Stimulated activated CD8-positive, alpha-beta memory T cell treated with anti-CD3 and anti-CD28 coated beads, Interleukin-7, amount 100 ng/mL, for 24 hours (primary cell): ENCODE measurements at regions not wholly inside any gene's neighbourhood (a gene's known extent, or its start where the extent isn't known, plus 50 kb on each side); places are given as distances from the start of the nearest gene placed in this dataset.

Experiments used
- DNase-seq: peaks from one replicate; pipeline ENCODE4 v3.0.0-alpha.2; 2020; ENCODE audit warnings: low read depth

DNA sequence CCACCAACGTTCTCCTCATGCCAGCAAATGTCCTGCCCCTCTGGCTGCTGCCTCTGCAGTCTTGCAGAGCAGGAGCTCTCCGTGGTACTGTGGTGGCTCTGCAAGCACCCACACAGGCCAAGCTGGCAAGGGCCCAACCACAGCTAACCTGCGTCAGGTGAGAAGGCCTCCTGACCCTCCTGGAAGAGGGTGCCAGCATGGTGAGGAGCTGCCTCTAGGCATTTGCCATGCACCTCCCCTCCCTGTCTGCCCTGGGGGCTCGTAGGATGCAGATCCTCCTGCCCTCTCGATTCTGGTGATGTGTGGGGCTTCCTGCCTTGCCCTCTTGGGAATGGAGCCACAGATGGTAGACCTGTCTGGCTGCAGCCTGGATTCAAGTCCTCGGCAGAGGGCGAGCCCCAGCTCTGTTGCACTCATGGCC lies 1408.8 kb downstream of the TBC1D22A start:
- no peak for DNase-seq

DNA sequence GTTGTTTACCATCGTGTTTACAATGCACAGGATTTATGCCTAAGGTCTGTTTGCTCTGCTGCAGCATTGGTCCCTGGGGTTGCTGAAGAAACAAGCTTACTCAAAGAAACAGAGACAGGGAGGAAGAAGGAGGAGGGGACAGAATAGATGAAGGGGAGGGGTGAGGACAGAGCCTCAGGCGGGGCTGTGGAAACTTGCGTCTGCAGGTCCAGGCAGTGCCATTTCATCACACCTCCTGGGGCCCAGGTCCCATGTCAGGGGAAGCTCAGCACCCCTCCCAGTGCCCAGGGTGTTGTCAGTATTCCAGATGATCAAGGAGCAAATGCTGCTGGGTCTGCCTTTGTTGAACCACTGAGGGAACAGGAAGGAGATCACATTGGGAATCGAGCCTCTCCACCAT lies 1406.8 kb downstream of the TBC1D22A start:
- no peak for DNase-seq

DNA sequence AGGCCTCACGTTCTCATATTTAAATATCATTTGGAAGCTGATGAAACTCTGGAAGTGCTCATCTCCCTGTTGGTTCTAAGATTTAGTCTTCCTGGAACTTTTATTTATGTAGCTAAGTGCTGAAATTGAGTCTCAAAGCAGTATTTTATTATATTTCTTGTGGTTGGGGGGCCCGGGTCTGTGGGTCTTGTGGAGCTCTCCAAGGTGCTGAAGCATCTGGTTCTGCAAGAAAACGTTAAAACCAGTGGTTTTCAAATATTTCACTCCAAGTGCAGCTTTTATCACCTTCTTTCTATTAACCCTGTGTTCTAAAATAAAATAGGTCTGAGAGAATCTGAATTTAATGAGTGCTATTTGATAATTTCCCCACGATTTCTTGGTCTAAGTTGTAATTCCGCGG lies 1404.8 kb downstream of the TBC1D22A start:
- DNase-seq, result no peak

DNA sequence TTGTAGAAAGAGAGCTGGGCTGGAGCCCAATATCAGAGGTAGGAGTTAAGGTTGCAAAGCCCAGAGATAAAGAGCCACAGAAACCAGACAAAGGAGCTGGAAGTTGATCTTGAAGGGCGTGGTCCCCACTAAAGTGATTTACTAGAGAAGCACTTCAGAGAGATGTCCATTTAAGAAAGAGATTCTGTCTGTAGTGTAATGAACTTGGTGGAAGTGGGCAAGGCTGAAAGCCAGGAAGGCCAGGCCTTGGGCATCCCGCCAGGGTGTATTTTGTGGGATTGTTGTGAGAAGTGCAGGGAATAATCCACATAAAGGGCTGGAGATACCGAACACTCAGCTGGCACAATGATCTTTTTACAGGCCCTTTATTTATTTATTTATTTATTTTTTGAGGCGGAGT lies 1398.8 kb downstream of the TBC1D22A start:
- no peak for DNase-seq

DNA sequence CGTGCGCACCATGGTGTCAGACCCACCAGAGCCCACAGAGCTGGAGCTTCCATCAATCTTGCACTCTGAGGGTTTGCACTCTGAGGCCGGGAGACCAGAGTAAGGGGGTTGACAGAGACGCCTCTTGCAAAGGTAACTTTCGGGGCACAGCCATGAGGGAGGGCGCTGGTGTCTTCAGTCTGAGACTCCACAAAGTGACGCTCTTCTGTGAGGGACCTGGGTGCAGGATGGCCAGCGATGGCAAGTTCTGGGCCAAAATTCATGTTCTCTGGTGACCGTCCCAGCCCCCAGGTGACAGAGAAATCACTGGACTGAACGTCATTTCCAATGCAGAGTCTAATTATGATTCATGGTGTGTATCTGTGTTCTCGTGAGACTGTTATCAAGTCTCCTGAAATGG lies 1395.2 kb downstream of the TBC1D22A start:
- DNase-seq, result no peak

DNA sequence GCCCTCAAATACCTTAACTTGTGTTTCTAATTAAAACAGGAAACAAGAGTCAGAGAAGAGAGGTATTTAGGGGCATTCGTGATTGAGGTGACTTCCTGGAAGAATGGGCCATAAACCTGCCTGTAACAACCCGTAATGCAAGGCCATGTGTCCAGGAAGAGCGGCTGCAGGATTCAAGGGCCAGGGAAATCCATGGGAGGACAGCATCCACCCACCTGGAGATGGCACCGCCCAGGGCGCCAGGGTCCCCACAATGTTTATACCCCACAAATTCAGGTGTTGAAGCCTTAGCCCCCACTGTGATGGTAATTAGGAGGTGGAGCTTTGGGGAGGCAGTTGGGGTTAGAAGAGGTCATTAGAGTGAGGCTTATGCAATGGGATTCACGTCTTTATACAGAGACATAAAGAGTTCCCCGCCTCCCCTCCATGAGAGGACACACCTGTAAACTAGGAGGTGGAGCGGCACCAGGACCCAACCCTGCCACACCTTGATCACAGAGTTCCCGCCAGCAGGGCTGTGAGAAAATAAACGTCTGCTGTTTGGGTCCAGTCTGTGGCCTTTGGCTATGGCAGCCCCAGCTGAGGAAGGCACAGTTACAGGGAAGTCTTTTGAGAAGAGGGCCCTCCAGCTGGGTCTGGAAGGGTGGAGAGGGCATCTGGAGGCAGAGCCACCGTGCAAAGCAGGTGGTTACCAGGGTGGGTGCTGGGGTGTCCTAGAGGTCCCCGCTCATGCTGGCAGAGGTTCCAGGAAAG lies 1394.3 kb downstream of the TBC1D22A start:
- DNase-seq, result no peak

DNA sequence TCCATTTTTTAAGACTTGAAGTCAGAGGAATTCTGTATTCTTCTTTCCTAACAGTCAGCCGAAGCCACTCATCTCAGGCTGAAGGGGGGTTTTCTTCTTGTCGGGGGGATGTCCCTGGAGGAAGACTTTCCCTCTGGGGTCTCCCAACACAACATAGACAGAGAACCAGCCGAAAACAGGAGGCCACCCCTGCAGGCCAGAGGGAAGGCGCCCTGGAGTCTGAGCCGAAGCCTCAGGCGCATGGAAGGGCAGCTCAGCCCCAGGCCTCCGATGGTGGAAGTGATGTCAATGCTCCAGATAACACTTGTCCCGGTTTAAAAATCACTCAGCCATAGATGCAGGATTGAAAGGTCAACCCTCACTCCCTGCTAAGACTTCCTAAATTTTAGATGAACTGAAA lies 1393.0 kb downstream of the TBC1D22A start:
- DNase-seq, result no peak

DNA sequence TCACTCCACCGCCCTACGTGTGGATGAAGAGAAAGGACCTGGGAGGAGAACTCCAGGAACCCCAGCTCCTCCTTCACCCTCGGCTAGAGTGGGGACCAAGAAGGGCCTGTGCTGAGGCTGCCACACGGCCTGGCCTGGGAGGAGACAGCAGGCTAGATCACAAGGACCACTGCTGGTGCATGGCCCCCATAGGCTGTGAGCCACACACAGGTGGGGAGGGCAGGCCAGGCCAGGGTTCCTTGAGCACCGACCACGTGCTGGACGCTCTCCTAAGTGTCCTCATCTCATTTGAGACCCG lies 1392.4 kb downstream of the TBC1D22A start:
- DNase-seq, result no peak

DNA sequence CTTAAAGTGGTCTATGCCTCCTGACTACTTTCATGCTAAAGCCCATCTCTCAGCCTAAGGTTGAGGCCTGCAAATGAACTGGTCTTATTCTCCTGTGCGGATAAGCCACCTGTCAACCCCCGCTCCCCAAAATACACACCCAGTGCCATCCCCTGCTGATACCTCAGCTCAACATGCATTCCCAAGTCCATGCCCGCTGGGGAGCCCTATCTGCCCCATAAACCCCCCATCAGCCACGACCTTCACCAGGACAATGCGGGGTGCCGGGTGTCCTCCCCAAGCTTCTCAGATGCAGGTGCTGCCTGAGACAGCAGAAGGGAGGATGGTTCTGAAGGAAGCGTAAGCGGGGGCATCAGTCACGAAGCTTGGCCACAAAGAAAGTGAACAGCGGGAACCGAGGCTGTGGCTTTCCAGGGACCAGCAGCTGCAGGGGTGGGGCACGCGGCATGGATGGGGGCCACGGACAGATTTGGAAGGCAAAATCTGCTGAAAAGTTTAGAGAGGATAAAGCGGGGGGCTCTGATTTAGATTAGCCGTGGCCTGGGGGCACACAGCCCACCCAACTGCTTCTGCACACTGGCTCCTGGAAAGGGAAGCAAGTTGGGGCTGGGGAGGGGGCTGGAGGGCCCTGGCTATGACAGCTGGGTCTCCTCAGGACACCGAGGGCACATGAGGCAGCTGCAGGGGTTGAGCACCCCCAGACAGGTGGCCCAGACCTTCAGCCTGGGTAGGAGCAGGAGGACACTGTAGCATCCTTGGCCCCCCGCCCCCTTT lies 1391.9 kb downstream of the TBC1D22A start:
- DNase-seq, result no peak

DNA sequence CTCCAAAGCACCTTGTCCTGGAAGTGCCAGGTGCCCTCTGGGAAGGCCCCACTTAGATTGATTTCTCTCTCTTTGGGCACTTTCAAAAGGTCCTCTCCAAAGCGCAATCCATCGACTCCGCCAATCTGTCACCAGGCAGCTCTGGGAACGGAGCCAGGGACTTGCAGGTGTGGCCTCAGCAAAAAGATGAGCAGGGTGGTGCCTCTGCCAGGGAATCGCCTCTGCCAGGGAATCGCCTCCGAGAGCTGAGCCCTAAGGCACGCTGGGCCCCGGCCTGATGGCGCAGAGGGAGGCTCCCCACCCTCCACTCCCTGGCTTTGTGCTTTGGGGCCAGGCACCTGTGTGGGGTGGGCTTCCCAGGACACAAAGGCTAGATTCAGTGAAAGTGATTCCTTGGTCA lies 1391.3 kb downstream of the TBC1D22A start:
- no peak for DNase-seq

DNA sequence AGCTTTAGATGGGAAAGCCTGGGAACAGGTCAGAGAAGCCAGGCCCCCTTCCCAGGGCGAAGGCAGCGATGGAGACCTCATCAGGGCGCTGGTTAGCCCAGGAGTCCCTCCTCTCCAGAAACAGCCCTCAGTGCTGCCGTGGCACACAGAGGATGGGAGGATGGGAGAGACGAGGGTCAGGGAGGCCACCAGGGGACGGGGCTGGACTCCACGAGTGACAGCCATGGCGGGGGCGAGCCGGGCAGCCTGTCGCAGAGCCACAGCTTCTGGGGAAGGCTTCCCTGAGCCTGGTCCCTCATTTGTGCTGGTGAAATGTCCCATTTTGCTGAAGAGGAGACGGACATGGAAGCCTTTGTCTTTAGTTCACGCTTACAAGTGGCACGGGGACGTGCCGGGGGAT lies 1390.5 kb downstream of the TBC1D22A start:
- DNase-seq, result no peak

DNA sequence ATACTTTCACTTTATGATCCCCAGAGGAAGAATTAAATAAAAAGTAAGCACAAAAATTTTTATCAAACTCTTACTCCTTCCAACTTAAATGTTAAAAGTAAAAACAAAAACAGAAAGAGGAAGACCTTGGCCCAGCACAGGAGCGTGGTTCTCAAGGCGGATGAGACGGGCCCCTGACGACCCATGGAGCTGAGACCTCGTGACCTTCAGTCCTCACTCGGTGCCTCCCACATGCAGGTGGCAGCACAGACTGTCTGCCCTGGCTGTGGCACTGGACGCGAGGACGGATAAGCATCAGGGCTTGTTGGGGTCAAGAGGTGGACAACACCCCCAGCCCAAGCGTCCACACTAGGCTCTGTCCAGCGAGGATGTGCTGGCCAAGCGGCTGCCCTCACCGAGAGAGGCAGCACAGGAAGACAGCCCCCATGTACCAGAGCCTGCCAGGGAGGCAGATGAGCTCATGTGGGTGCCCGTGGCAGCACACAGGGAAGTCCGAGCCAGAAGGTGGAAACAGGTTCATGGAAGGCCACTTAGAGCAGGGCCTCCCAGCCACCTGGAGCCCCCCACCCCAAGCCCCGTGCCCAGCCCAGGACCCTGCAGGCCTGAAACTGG lies 1389.8 kb downstream of the TBC1D22A start:
- no peak for DNase-seq

DNA sequence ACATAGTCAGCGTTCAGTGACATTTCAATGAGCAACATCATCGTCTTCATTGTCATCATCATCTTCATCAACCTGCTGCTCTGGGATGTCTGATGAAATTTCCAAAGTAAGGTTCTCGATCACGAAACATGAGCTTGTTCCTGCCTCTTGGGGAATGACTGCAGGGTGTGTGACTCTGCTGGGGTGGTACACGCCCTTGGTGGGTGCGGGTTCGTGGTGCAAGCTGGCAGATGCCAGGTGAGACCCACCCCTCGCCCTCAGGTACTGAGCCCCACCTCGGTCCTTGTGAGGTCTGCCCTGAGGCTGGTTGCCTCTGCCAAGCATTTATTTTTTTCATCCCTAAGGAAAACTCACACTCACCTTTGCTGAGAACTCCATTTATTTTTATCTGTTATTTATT lies 1389.2 kb downstream of the TBC1D22A start:
- no peak for DNase-seq

DNA sequence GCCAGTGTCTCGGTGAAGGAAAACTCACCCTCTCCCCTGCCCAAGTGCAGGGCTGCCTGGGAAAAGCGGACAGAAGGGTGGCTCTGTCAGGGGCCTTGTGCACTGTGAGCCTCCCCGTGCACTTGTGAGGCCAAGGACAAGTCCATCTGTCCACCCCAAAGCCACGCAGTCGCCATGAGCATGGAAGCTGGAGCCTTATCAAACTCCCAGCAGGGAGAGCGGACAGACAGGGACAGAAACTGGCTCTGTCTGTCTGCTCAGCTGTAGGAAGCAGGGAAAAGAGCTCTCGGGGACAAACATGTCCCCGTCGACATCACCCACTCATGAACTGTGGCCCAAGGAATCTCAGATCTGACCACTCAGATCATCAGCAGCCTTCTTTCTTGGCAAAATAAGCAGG lies 1385.4 kb downstream of the TBC1D22A start:
- no peak for DNase-seq

DNA sequence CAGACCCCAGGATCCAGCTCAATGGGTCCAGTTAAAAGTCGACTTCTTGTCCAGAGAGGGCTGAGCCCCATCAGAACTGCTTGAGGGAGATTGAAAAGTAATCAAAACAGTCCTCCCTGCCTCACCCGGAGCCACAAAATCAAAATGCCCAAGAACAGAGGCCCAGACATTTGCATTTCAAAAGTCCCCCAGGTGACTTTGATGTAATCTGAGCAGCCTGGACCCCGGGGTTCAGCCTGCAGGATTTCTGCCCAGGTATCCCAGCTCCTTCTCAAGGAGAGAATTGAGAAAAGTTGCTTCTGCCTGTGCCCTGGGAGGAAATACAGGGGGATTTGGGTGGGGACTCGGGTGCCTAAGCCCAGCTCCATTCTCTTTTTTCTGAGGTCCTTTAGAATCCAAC lies 1385.0 kb downstream of the TBC1D22A start:
- DNase-seq, result no peak

DNA sequence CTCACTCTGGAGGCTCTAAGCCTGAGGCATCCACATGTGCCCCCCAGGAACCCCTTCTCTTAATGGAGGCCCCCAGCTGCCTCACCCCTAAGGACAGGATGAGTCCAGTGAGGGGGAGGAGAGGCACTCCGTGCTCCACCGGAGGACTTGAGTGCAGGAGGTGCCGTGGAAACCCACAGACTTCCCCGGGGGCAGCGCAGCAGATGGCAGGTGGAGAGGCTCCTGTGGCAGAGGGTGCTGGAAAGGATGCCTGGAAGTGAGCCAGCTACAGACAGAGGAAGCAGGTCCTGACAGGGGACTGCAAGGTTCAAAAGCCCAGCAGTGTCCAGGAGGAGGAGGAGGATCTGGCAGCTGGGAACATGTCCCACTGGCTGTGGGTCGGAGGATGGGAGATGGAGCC lies 1384.0 kb downstream of the TBC1D22A start:
- DNase-seq, result no peak

DNA sequence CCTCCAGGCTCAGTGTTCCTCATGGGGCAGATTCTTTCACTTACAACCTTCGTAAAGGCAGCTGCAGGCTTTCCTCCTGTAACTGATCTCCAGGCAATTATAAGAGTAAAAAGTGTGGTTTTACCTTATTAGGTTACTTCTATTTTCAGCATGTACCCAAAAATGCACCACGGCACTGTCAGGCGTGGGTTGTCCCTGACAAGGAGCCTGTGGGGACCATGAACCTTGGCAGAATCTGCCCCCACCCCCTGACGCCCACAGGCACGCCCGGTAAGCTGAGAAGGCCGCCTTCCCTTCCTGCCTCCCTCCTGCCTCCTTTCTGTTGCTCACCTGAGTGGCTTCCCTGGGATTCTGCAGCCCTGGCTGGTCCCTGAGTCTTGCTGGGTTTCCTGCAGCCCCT lies 1383.3 kb downstream of the TBC1D22A start:
- no peak for DNase-seq

DNA sequence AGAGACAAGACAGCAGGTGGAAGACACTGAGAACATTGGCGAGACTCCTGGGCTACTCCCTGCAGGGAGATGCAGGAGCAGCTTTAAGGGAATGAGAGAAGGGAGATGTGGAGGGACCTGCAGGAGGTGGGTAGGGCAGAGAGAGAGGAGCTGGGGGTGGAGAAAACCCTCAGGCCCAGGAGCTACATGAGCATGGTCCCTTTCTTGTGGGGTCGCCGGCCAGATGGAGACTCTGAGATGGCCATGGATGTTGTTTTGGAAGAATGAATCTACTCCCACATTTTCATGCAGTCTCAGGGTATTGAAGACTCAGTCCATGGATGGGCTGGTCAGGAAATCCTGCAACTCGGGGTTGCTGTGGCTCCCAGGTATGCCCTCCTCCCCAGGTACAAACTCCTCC lies 1381.9 kb downstream of the TBC1D22A start:
- no peak for DNase-seq

DNA sequence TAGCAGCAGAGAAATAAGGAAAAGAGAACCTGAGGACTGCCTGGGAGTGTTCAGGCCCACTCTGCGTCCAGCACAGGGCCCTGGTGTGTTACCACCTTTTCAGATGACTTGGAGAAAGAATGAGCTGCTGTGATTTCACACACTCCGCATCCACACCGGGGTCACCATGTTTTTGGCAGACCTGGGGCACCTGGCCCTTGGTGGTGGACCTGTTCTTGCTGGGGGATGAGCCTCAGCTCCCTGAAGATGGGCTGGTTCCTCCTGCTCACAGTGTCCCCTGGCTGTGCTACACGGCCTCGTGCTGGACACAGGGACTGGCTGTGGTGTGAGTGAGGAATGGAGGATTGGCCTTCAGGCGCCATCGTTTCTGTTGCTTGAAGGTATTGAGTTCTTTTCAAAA lies 1381.4 kb downstream of the TBC1D22A start:
- no peak for DNase-seq

DNA sequence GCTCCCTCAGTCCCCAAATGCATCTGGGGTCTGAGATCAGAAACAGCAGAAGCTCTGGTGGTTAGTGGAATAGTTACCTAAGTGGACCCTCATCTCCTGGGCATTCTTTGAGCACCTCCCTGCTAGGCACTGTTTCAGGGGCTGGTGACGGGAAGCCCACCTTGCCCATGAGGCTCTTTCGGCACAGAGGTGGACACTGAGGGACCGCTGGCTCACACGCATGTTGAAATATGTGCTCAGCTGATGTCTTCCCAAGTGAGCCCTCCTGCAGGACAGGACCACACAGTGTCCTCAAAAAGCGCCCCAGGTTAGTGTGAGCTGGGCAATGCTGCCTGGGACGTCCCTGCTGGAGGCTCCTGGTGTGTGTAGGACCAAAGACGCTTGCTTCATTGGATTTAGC lies 1379.9 kb downstream of the TBC1D22A start:
- no peak for DNase-seq

DNA sequence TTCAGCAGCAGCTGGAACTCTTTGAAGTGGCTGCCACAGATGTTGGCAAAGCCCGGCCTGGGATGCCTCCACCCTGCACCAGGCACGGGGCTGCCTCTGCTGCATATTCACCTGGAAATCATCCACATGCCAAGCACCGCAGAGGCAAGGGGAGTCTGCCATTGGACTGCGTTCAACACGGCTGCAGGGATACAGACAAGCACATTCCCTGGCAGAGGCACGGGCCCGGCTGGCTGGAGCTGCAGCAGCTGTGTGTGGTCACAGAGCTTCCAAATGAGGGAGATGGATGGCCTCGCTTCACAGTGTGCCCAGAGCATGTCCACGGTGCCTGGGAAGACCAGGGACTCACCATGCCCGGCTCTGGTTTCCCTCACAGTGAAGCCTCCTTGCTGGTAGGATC lies 1378.9 kb downstream of the TBC1D22A start:
- no peak for DNase-seq

DNA sequence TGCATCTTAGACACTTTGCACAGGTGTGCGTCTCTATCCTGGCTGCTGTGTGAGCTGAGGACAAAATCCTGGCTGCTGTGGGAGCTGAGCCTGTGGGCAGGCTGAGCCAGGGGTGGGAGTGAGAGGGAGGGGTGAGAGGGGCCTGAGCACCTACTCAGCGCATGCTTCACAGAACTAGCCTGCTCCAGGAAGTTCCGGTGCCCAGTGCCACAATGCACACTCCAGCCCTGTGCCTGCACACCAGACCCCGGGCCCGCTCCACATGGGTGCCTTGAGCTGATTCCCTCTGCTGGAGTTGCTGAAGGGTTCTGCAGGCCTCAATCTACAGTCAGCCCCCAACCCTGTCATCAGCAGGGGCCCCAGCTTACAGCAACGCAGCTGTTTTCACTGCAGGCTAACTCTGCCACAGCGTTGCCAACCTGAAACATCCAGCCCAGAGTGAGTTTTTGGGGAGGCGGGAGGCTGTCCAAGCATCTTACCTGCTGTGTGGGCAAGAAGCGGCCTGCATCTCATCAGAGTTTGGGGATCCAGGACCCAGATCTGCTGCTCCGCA lies 1377.9 kb downstream of the TBC1D22A start:
- DNase-seq, result no peak

DNA sequence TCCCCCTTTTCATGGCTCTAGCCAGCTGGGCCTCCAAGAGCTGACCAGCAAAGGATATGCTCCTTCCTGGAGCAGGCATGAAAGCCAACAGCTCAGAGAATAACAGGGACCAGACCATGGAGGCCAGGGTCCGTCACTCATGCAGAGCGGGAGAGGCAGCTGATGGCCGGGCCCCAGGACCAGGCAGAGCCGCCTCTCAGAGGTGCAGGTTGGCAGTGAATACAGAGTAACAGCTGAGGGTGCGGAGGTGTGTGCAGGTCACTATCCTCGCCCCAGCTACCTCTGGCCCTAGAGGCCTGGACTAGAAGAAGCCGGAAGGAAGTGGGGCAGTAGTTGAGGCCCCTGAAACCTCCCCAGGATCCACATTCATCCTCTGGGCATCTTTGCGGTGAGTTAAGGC lies 1377.3 kb downstream of the TBC1D22A start:
- no peak for DNase-seq
